AG04449 (cell line): ENCODE measurements at regions not wholly inside any gene's neighbourhood (a gene's known extent, or its start where the extent isn't known, plus 50 kb on each side); places are given as distances from the start of the nearest gene placed in this dataset.

Experiments
- CTCF ChIA-PET: fragments of 350-600 bp; formaldehyde crosslinking; extraction: SDS; loops from one replicate; lab custom pipeline; 2021; ENCODE audit warnings: antibody characterized with exemption; lab: Yijun Ruan, JAX
- POLR2A ChIA-PET: fragments of 400-600, 350-600 bp; formaldehyde crosslinking; extraction: SDS; loops from one replicate; lab custom pipeline; 2020; ENCODE audit warnings: antibody characterized with exemption, inconsistent platforms; lab: Yijun Ruan, JAX
- DNase-seq: peaks from one replicate; pipeline ENCODE4 v3.0.0-alpha.2; 2010; ENCODE audit warnings: low read depth, low spot score
- H3K4me3 ChIP-seq: 2 replicates; pipeline ENCODE4 v1.5.1; 2011; ENCODE audit warnings: low read depth, mild to moderate bottlenecking, control low read depth, low read length
- CTCF ChIP-seq: IDR thresholded peaks from one replicate; pipeline ENCODE4 v1.5.1; 2011; ENCODE audit warnings: mild to moderate bottlenecking, moderate library complexity, low read length, control low read depth, inconsistent platforms; ENCODE audit not compliant: insufficient read depth; ENCODE audit errors: missing control alignments

- POLR2A ChIA-PET, result interaction anchor here (0.6 to 2.5 kb wide), 8 partner anchors 45 to 164 kb away, joined by 3 to 6 read pairs (median 3); no protein-coding TSS in a partner anchor
- DNase-seq, result no peak
- TF ChIP-seq CTCF, result no peak
- CTCF ChIA-PET, result interaction anchor here (0.9 to 23.8 kb wide), 7 partner anchors 9 to 202 kb away, joined by 3 to 785 read pairs (median 51); no protein-coding TSS in a partner anchor
- no peak overlapping the region for H3K4me3 ChIP-seq
These were observed 113.6 kb upstream of the IPO9 start for GRCh38 chr1:201715351-201715750.

GRCh38 chr1:201715801-201716741 is 112.9 kb upstream of the IPO9 start:
- no peak for DNase-seq
- no peak for TF ChIP-seq CTCF
- ChIA-PET CTCF (interaction anchor here (0.9 to 23.8 kb wide), 8 partner anchors 8 to 203 kb away, joined by 3 to 785 read pairs (median 28); no protein-coding TSS in a partner anchor), POLR2A (interaction anchor here (0.6 to 2.5 kb wide), 4 partner anchors 21 to 134 kb away, joined by 3 to 5 read pairs (median 3); no protein-coding TSS in a partner anchor)
- H3K4me3 ChIP-seq, result no peak overlapping the region

GRCh38 chr1:201716742-201717135 is 112.2 kb upstream of the IPO9 start:
- no peak for TF ChIP-seq CTCF
- no peak overlapping the region for H3K4me3 ChIP-seq
- CTCF ChIA-PET, result interaction anchor here (1.4 to 23.8 kb wide), 4 partner anchors 13 to 157 kb away, joined by 3 to 785 read pairs (median 236); no protein-coding TSS in a partner anchor
- DNase-seq, result no peak
- POLR2A ChIA-PET, result interaction anchor here (0.8 kb wide), 1 partner anchor 21 kb away, joined by 3 read pairs; no protein-coding TSS in a partner anchor

GRCh38 chr1:201717286-201717685 is 111.7 kb upstream of the IPO9 start:
- ChIA-PET POLR2A (no interaction called here), CTCF (interaction anchor here (0.8 to 23.8 kb wide), 6 partner anchors 7 to 158 kb away, joined by 3 to 785 read pairs (median 45); no protein-coding TSS in a partner anchor)
- no peak for TF ChIP-seq CTCF
- no peak overlapping the region for H3K4me3 ChIP-seq
- no peak for DNase-seq

GRCh38 chr1:201718346-201719202 is 110.4 kb upstream of the IPO9 start:
- TF ChIP-seq CTCF, result no peak
- ChIA-PET CTCF (interaction anchor here (0.8 to 23.8 kb wide), 7 partner anchors 8 to 206 kb away, joined by 3 to 785 read pairs (median 39); no protein-coding TSS in a partner anchor), POLR2A (no interaction called here)
- no peak overlapping the region for H3K4me3 ChIP-seq
- DNase-seq, result no peak
